ENCODE measurements at regions not wholly inside any gene's neighbourhood (a gene's known extent, or its start where the extent isn't known, plus 50 kb on each side); places are given as distances from the start of the nearest gene placed in this dataset.

- no peak for DNase-seq
These were observed 201.7 kb downstream of the RAMP3 start for GRCh38 chr7:45359250-45359649.

GRCh38 chr7:45359776-45360175, 202.2 kb downstream of the RAMP3 start:
- DNase-seq = no peak

GRCh38 chr7:45363669-45364068, 206.1 kb downstream of the RAMP3 start:
- no peak for DNase-seq

GRCh38 chr7:45365341-45365740, 207.8 kb downstream of the RAMP3 start:
- no peak for DNase-seq

GRCh38 chr7:45366475-45366874, 207.7 kb upstream of the ADCY1 start:
- no peak for DNase-seq

- DNase-seq = no peak
These were observed 207.1 kb upstream of the ADCY1 start for GRCh38 chr7:45367026-45367425.

GRCh38 chr7:45368129-45368807, 205.9 kb upstream of the ADCY1 start:
- DNase-seq = no peak

- DNase-seq = no peak
These were observed 189.7 kb upstream of the ADCY1 start for GRCh38 chr7:45384499-45384898.

- DNase-seq = no peak
These were observed 186.3 kb upstream of the ADCY1 start for GRCh38 chr7:45387837-45388236.

GRCh38 chr7:45389073-45389872, 184.9 kb upstream of the ADCY1 start:
- no peak for DNase-seq

- no peak for DNase-seq
These were observed 184.0 kb upstream of the ADCY1 start for GRCh38 chr7:45390180-45390579.

GRCh38 chr7:45390731-45391130, 183.4 kb upstream of the ADCY1 start:
- DNase-seq = no peak

- no peak for DNase-seq
These were observed 182.3 kb upstream of the ADCY1 start for GRCh38 chr7:45391618-45392451.

GRCh38 chr7:45394117-45394708, 180.0 kb upstream of the ADCY1 start:
- DNase-seq = peak; percentile 8

- no peak for DNase-seq
These were observed 175.1 kb upstream of the ADCY1 start for GRCh38 chr7:45399069-45399468.

GRCh38 chr7:45400680-45401079, 173.5 kb upstream of the ADCY1 start:
- DNase-seq = peak; percentile 25

- no peak for DNase-seq
These were observed 173.0 kb upstream of the ADCY1 start for GRCh38 chr7:45401155-45401554.

GRCh38 chr7:45401851-45402250, 172.3 kb upstream of the ADCY1 start:
- no peak for DNase-seq

GRCh38 chr7:45402480-45403218, 171.5 kb upstream of the ADCY1 start:
- no peak for DNase-seq

- DNase-seq = no peak
These were observed 169.5 kb upstream of the ADCY1 start for GRCh38 chr7:45404622-45405021.

- DNase-seq = peak; percentile 12
These were observed 166.3 kb upstream of the ADCY1 start for GRCh38 chr7:45407730-45408408.

GRCh38 chr7:45408409-45408737, 165.8 kb upstream of the ADCY1 start:
- no peak for DNase-seq
